Body of pancreas (tissue), 4 donors: ENCODE measurements at regions not wholly inside any gene's neighbourhood (a gene's known extent, or its start where the extent isn't known, plus 50 kb on each side); places are given as distances from the start of the nearest gene placed in this dataset.

ENCODE experiments used
- ATAC-seq: fragments of 150-250 bp; one replicate; pipeline ENCODE4 v1.9.1; 2016
- DNase-seq, 4 donors: peaks; one replicate each; pipeline ENCODE4 v3.0.0-alpha.2; 2019
- H3K27ac ChIP-seq, 4 donors: fragments of 200-600 bp; sonication (generic); 1 replicate in 3 of 4; 2 replicates in 1 of 4; pipeline versions ENCODE4 v1.5.1 to v1.6.1; 2016 to 2019; ENCODE audit warnings: mild to moderate bottlenecking in 1 of 4, mixed read lengths in 1 of 4, moderate library complexity in 1 of 4
- H3K27me3 ChIP-seq, 2 donors: fragments of 200-600 bp; sonication (generic); one replicate each; pipeline ENCODE4 v1.6.0; 2016; ENCODE audit warnings: mild to moderate bottlenecking in 1 of 2
- H3K36me3 ChIP-seq, 2 donors: fragments of 200-600 bp; sonication (generic); replicated peaks in 1 of 2; 2 replicates each; pipeline ENCODE4 v1.5.1; 2016; ENCODE audit warnings: low read depth in 2 of 2; ENCODE audit not compliant: insufficient read depth in 1 of 2
- H3K4me1 ChIP-seq: fragments of 200-600 bp; sonication (generic); one replicate; pipeline ENCODE4 v1.6.0; 2016
- H3K4me3 ChIP-seq, 2 donors: fragments of 200-600 bp; sonication (generic); 1 replicate in 1 of 2; 2 replicates in 1 of 2; pipeline ENCODE4 v1.5.1; 2016 to 2019
- H3K9me3 ChIP-seq, 3 donors: fragments of 200-600 bp; sonication (generic); 1 replicate in 2 of 3; 2 replicates in 1 of 3; pipeline ENCODE4 v1.5.1; 2016
- POLR2A ChIP-seq, 3 donors: fragments of 450-650 bp; IDR thresholded peaks; one replicate each; pipeline ENCODE4 v1.6.1; 2016; ENCODE audit warnings: antibody characterized with exemption in 3 of 3, mild to moderate bottlenecking in 2 of 3
- WGBS, 2 donors: methylation state at CpG; one replicate each; pipeline ENCODE4 v1.1.5; 2017; 5-methylcytosine and 5-hydroxymethylcytosine counted together
- intact Hi-C: fragments of 100-400 bp; cut with DNase I; formaldehyde crosslinking; loops from one replicate; pipeline ENCODE4 v1.15.1; 2023
- TF ChIP-seq, protein P1 (sequence below), 7 experiments: fragments of 450-650 bp in 4 of 7; fragments of 200-600 bp in 3 of 7; sonication (generic) in 3 of 7; IDR thresholded peaks; one replicate each; pipeline ENCODE4 v1.5.1; 2016 to 2019; ENCODE audit warnings: antibody characterized with exemption in 7 of 7

DNA sequence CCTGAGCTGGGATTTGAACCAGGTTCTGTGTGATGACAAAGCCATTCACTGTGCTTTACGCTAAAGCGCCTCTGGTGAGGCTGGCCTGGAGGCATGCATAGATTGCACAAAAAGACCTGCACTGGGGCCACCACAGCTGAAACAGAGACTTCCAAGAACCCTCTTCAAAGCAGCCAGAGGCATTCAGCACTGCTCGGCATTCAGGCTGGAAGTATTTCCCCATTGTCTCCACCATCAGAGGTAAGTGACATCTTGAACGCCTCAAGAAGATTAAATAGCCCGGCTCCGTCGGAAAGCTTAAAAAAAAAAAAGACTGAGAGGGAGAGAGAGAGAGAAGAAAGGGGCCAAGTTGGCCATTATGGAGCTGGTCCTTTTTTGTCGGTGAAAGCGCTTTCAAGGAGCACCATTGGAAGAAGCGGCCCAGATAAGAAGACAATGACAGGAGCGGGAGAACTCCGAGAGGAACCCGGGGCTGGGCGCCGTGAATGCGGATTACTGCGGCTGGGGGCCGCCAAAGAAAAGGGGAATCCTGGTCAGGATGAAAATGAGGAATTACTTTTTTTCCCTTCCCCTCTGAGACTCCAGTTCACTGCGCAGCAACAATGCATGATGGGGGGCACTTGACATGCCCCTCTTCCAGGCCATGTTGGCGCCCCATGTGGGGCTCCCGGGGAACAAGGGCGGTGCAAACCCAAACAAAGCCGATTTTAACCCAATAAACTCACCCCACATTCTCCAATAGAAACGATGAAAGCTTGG is 228.3 kb downstream of the MYCN start:
- DNase-seq (no peak), ATAC-seq (no peak)
- 72 to 80% methylated on average over 21 to 24 of the region's 24 CpGs for WGBS, 2 donors
- Histone ChIP-seq H3K4me1 (no peaks in the 10 kb centered on the region), H3K27ac (no peak overlapping the region), H3K9me3 (no peaks in the 10 kb centered on the region), H3K27me3 (no peaks in the 10 kb centered on the region), H3K4me3 (no peak overlapping the region), H3K36me3 (no peaks in the 10 kb centered on the region)
- intact Hi-C loops, result no loop called here
- TF ChIP-seq, protein P1, sequence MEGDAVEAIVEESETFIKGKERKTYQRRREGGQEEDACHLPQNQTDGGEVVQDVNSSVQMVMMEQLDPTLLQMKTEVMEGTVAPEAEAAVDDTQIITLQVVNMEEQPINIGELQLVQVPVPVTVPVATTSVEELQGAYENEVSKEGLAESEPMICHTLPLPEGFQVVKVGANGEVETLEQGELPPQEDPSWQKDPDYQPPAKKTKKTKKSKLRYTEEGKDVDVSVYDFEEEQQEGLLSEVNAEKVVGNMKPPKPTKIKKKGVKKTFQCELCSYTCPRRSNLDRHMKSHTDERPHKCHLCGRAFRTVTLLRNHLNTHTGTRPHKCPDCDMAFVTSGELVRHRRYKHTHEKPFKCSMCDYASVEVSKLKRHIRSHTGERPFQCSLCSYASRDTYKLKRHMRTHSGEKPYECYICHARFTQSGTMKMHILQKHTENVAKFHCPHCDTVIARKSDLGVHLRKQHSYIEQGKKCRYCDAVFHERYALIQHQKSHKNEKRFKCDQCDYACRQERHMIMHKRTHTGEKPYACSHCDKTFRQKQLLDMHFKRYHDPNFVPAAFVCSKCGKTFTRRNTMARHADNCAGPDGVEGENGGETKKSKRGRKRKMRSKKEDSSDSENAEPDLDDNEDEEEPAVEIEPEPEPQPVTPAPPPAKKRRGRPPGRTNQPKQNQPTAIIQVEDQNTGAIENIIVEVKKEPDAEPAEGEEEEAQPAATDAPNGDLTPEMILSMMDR (IDR thresholded peaks at IDR 0.05), result no peak
- TF ChIP-seq POLR2A (IDR thresholded peaks at IDR 0.05), result no peak

DNA sequence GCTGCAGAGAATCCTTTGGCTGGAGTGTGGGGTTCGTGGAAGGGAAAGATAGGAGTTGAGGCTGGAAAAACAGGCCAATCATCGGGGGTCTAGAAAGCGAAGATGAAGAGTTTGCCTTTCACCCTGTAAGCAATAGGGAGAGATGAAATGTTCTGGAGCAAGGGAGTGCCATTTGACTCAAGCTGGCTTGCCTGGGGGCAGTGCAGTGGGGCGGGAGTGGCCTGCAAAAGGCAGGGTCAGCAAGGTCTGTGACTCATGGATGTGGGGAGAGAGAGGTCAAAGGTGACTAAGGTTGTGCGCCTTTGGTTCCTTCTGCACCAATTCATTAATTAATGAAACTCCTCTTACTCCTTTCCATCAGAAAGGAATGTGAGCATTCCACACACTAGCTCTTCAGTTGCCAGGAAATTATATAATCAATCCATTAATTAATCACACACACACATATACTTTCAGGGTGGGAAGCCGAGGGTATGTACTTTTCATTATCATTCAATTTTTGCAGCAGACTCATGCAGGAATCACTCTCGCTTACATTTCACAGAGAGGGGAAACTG is 227.6 kb downstream of the MYCN start:
- Histone ChIP-seq H3K4me3 (no peak overlapping the region), H3K27me3 (no peaks in the 10 kb centered on the region), H3K9me3 (no peaks in the 10 kb centered on the region), H3K36me3 (no peaks in the 10 kb centered on the region), H3K4me1 (no peaks in the 10 kb centered on the region), H3K27ac (no peak overlapping the region)
- no peak for TF ChIP-seq POLR2A (IDR thresholded peaks at IDR 0.05)
- TF ChIP-seq, protein P1 (IDR thresholded peaks at IDR 0.05), result no peak
- no peak for ATAC-seq
- intact Hi-C loops, result no loop called here
- WGBS, 2 donors, result 84 to 88% methylated on average over 7 of the region's 7 CpGs
- no peak for DNase-seq

DNA sequence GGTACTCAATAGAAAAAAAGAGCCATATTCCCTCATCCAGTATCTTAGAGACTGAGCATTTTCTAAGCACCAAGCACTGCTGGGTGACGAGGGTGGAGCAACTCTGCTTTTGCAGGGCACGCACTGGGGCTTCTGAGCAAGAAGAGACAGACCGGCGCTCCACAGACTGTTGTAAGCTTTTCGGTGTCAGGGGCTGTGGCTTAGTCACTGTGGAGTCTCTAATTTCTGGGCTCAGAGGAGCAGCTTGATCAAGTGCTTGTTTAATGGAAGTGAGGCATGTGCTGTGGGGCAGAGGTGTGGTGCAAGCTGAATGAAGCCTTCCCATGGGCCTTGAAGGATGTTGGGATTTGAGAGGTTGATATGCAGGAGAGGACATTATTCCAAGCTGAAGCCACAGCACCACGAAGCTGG is 227.1 kb downstream of the MYCN start:
- no peak overlapping the region for H3K27ac ChIP-seq
- H3K4me1 ChIP-seq, result no peaks in the 10 kb centered on the region
- DNase-seq (no peak), ATAC-seq (no peak)
- H3K4me3 ChIP-seq, result no peak overlapping the region
- intact Hi-C loops, result no loop called here
- 82 to 92% methylated on average over 2 to 6 of the region's 6 CpGs for WGBS, 2 donors
- no peaks in the 10 kb centered on the region for H3K27me3 ChIP-seq
- TF ChIP-seq, protein P1 (IDR thresholded peaks at IDR 0.05), result no peak
- no peak for TF ChIP-seq POLR2A (IDR thresholded peaks at IDR 0.05)
- H3K36me3 ChIP-seq, result no peaks in the 10 kb centered on the region
- no peaks in the 10 kb centered on the region for H3K9me3 ChIP-seq

DNA sequence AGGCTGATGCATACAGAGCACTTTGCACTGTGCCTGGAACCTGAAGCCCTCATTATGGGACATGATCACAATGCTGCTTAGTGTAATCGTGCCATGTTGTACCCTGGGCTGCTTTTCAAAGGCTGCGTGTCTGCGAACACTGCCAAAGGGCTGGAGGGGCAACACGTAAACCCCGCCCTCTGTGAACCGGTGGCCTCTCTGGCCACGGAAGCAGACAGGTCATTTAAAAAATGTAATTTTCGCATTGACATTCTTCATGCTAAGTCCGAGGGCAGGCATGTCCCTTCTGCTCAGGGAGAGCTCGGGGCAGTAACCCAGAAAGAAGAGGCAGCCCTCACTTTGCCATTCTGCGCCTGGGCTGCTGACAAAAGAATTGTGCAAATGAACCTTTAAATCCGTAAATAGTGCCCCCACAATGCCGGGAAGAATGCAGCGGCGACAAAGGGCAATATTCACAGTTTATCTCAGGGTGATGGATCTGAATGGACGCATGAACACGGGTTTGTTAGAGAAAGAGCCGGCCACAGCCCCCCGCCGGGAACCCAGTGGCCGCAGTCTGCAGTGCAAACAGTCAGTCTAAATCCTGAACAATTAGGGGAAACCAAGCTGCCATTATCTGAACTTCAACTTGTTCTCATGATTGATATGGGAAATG is 226.1 kb downstream of the MYCN start:
- H3K9me3 ChIP-seq, result no peaks in the 10 kb centered on the region
- no peaks in the 10 kb centered on the region for H3K27me3 ChIP-seq
- TF ChIP-seq, protein P1 (IDR thresholded peaks at IDR 0.05), result no peak
- TF ChIP-seq POLR2A (IDR thresholded peaks at IDR 0.05), result no peak
- H3K4me3 ChIP-seq, result no peak overlapping the region
- no peaks in the 10 kb centered on the region for H3K4me1 ChIP-seq
- 32 to 42% methylated on average over 21 of the region's 21 CpGs for WGBS, 2 donors
- DNase-seq (no peak), ATAC-seq (no peak)
- intact Hi-C loops, result no loop called here
- no peak overlapping the region for H3K27ac ChIP-seq
- no peaks in the 10 kb centered on the region for H3K36me3 ChIP-seq
